ENCODE measurements at regions not wholly inside any gene's neighbourhood (a gene's known extent, or its start where the extent isn't known, plus 50 kb on each side); places are given as distances from the start of the nearest gene placed in this dataset.

DNA sequence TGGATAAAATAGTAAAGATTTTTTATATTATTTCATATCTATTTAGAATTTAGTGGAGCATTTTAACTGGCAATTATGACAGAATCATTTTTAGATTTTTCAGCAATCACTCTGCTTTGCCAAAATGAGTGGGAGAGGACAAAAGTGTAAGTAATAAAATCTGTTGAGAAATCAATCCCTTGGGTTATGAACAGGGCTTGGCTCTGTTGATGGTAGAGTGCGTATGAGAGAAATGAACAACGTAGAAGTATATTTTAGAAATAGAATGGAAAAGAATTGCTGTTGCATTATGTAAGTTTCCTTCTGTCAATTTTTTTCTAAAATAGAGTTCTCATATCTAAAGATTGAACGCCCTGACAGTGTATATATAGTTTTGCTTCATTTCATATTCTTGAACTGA is 154.1 kb upstream of the PRDM9 start:
- DNase-seq: no peak

GRCh38 chr5:23352446-23352845 is 155.0 kb upstream of the PRDM9 start:
- DNase-seq: no peak

DNA sequence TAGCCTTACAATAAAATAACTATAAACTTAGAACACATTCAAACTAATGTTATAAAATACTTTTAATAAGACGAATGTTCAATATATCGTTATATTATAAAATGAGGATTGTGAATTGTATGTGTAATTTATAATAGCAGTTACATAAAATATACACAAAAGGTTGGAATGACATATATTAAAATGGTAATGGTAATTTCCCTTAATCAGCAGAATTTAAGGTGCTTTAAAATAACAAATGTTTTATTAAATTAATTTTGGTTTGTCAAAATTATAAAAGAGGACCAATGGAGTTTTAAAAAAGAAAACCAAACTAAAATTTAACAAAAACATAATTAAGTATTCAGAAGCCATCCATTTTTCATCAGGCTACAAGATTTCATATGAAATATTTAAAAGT is 164.3 kb upstream of the PRDM9 start:
- no peak for DNase-seq

- DNase-seq: no peak
Measured at GRCh38 chr5:23332650-23333251, 174.7 kb upstream of the PRDM9 start.

DNA sequence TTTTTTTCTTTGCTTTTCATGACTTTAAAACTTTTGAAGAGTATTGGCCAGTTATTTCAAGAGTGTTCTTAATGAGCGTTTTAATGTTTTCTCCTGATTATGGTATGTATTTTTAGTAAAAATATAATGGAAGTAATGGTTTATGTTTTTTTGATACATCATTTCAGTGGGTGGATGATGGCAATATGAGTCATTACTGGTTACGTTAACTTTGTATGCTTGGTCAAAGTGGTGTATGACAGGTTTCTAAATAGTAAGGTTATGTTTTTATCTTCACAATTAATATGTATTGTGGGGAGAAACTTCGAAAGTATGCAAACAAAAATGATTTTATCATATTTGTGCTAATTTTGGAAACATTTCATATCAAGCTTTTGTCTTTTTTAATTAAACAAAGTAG is 176.7 kb upstream of the PRDM9 start:
- no peak for DNase-seq

DNA sequence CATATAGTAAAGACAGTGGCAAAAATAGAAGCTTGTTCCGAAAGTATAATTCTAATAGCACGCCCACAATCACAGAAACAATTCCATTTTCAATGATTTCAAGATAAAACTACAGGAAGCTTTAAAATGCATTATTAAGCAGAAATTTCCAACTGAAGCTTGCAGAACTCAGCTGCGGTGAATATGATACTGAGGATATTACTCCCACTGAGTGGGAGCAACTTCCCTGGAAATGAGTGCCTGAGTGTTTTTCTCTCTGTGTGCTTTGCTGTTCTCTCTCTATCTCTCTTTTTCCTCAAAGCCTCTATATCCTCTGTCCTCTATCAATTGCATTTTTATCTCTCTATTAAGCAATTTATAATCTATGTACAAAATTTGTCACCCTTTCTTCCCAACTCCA is 187.5 kb upstream of the PRDM9 start:
- DNase-seq: no peak

DNA sequence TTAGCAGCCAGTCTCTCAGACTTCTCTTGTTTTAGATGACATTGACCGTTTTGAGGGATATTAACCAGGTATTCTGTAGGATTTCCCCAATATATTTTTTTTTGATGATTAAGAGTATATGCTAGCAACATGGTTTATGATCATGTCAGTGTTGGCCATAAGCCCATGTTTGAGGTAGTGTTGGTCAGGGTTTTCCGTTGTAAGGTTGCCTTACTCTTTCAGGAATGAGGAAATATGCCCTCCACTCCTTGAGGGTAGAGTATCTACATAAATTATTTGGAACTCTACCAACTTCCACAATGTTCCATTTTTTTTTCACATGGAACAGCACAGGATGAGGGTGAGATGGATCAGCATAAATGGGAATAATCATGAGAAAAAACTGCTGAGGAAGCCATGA is 188.4 kb upstream of the PRDM9 start:
- DNase-seq: no peak

DNA sequence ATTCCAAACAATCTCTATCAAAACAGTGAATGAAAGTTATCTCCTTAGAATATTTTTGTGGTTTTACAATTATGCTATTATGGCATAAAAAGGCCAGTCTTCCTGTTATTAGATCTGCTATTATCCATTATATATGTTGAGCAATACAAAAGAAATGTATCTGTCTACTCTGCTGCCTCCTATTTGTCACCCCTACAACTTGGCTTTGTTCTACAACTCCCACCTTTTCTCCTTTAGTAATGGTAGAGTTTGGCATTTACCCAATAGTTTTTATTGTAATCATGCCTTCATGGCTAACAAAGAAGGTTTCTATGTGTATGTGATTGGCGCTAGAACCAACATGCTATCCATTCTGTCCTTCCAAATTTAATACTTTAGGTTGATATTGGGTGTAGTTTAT is 189.2 kb upstream of the PRDM9 start:
- DNase-seq: no peak

DNA sequence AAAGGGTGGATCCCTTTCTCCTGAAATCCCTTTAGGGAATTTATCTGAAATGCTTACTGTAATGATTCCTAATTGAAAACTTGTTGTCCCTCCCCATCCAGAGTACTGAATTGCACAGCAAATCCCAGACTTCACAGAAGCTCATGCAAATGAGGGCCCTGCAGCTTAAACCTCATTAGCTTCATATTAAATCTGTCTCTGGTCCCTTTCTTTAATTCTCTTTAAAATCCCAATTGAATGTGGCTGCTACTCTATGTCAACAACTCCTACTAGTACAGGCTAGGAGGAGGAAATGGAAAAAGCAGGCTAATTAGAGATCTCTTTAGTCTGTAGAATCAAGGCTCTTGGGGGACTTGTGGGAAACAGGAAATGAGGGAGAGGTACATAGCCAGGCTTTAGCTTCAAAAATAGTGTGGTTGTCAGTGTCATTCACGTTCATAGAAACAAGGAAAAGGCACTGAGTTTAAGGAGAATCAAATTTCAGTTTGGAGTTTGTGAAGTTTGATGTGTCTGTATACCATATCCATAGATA is 191.3 kb upstream of the PRDM9 start:
- no peak for DNase-seq

DNA sequence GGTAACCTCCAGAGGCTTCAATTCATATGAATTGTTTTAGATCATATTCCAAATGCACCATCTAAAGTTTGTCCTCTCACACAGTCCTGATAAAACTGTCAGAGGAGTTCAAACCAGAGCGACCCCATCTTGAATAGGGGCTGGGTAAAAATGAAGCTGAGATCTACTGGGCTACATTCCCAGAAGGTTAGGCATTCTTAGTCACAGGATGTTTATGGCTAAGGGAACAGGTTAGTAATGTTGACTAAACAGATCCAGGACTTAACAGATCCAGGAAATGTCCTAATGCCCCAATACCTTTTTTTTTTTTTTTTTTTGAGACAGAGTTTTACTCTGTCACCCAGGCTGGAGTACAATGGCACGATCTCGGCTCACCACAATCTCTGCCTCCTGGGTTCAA is 192.6 kb upstream of the PRDM9 start:
- no peak for DNase-seq

GRCh38 chr5:23305055-23305454 is 202.4 kb upstream of the PRDM9 start:
- DNase-seq: no peak

DNA sequence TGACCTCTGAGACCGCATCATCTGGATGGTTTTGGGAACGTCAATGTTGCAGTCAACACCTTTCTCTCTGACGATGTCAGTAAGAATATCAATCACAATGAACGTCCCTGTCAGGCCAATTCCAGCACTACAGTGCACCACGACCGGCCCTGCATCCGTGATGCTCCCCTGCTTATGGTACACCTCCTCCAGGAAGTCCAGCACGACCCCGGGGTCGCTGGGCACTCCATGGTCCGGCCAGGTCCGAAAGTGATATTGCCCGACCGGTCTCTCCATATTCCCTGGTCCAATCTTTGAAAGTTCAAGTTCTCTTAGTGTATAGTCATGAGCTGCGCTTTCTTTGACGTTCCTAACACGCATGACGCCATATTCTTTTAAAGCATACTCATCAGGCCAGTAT is 203.6 kb upstream of the PRDM9 start:
- DNase-seq: no peak

DNA sequence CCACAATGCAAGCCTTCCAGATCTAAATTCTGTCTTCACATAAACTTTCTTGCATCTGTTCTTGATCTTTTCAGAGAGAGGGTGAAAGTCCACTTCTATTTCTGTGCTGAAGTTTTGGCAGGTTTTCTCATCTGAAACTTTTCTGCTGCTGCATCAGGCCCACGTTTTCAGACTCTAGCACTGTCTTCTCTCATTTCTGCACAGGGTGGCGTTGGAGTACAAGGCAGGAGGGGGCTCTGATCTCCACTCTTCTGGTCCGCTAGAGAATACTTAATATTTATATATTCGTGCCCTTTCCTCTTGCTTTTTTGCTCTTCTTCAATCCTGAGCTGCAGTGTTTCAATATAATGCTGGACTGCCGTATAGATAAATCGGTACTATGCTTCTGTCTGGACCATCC is 204.0 kb upstream of the PRDM9 start:
- DNase-seq: no peak

DNA sequence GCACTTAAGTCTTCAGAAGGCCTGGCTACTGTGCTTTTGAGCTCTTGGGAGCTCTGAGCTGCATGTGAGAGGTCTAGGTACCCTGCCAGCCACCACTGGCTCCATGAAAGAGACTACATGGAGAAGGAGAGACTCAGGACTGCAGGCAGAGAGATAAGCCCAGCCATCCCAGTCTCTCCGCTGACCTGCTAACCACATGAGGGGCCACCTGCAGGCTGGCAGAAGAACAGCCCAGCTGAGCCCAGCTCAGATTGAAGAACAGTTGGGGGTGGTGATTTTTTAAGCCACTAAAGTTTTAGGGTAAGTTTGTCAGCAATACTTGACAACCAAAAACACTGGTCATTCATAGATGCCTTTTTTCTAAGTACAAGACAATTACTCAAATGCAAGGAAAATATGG is 205.0 kb upstream of the PRDM9 start:
- no peak for DNase-seq

DNA sequence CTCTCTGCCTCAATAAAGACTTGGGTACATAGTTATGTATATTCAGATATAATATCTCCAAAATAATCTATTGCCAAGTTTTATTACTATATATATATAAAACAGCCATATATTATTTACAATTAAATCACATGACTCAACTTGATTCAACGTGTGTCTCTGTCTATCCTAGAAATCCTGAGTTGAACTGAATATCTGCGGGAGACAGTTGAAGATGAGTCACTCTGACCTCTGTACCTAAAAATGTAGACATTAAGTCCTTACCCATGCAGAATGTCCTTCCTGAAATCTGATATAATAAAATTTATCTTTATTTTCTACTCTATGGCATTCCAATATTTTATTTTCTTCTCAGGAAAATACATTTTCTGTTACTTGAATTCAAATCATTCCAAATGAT is 218.2 kb upstream of the PRDM9 start:
- no peak for DNase-seq

GRCh38 chr5:23284656-23285055 is 222.8 kb upstream of the PRDM9 start:
- no peak for DNase-seq

GRCh38 chr5:23274171-23274570 is 233.2 kb upstream of the PRDM9 start:
- no peak for DNase-seq

GRCh38 chr5:23269981-23270380 is 237.4 kb upstream of the PRDM9 start:
- no peak for DNase-seq

DNA sequence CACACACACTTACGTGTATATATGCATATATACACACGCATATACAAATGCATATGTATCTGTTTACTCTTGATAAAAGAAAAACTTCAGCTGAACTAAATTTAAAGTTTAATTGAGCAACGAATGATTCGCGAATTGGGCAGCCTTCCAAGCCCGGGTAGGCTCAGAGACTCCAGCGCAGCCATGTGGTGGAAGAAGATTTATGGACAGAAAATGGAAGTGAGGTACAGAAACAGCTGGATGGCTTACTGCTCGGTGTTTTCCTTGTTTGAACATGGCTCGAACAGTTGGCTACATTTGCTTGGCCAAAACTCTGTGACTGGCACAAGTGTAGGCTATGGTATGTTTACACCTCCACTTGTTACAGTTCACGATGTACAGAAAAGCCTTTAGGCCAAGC is 239.3 kb upstream of the PRDM9 start:
- DNase-seq: no peak

- DNase-seq: no peak
Measured at GRCh38 chr5:23260621-23261020, 246.8 kb upstream of the PRDM9 start.

GRCh38 chr5:23257656-23258055 is 249.8 kb upstream of the PRDM9 start:
- DNase-seq: no peak

DNA sequence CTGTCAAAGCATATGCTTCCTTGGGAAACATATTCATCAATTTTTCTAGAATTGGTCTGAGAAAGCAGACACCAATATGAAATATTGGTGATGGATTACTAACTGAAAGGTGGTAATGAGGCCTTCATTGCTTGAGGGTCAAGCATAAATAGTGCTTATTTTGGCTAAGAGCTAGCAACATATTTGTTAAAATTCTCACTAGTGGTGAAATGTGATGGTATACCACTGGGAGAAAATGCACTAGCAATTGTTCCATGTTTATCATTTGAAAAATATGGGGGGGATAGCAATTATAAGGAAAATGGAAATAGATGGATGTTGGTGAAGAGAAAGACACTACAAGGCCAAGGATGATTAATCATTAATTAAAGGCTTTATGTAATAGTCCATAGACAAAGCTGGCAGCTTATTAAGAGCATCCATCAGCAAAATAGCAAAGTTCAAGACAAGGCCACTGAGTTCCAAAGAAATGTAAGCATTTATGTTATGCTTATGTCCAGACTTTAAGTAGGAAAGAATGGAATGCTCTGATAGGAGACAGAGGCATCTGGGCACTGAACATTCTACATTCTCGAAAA is 253.7 kb upstream of the PRDM9 start:
- DNase-seq: no peak

DNA sequence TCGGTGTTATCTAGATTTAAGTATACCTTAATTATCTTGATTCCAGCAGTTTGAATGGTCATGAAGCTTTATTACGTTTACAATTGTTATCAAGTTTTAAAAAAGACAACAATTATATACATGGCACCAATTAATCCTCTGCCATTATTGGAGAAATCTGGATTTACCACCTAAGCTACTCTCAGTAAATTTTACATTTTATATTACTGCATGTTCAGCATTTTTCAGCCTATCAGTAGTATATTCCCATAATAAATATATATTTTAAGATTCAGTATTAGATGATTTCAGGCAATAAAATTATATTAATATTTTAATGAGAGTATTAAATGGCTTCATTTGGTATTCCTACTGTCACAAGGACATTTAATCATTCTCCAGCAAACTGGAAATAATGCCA is 264.5 kb upstream of the PRDM9 start:
- no peak for DNase-seq

DNA sequence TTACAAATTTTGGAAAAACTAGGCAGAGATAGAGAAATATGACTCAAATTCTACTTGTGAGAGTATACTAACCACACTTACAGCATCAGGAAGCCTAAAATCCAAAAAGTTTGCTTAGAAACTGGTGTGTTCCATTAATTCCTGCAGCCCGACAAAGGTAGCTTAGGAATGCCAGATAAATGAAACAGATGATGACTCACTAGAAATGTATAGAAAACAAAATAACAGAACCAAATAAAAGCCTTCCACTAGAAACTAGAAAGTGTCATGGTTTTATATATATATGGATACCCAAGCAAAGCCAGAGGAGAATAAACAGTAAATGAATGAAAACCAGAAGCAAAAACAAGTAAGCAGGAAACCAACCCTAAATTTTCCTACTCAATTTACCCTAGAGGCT is 272.2 kb upstream of the PRDM9 start:
- no peak for DNase-seq

DNA sequence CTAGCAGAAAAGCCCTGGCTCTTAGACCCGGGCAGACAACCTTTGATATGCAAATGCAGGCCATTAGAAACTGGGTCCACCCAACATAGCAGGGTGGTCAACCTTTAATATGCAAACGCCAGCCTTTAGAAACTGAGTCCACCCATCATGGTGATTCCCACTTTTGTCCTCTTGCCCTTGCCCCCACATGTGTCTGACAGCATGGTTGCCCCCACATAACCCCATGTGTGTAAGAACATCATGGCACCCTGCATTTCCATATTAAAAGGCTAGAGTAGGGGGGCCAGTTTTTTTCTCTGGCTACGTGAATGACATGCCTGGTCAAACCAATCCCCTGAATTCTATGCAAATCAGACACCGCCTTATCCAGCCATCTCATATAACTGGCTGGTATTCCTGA is 273.2 kb upstream of the PRDM9 start:
- no peak for DNase-seq
